NCI-H2029 treated with DMSO at 0.1 percent for 48 hours (cell line): ENCODE measurements at regions not wholly inside any gene's neighbourhood (a gene's known extent, or its start where the extent isn't known, plus 50 kb on each side); places are given as distances from the start of the nearest gene placed in this dataset.
"Not testable (repeated sequence)": the region's sequence is repeated elsewhere in the genome, so short reads cannot be mapped to it uniquely, and the experiment has no call there.

Experiments
- DNase-seq: peaks from one replicate; lab custom pipeline; 2025; lab: John Stamatoyannopoulos, UW

DNA sequence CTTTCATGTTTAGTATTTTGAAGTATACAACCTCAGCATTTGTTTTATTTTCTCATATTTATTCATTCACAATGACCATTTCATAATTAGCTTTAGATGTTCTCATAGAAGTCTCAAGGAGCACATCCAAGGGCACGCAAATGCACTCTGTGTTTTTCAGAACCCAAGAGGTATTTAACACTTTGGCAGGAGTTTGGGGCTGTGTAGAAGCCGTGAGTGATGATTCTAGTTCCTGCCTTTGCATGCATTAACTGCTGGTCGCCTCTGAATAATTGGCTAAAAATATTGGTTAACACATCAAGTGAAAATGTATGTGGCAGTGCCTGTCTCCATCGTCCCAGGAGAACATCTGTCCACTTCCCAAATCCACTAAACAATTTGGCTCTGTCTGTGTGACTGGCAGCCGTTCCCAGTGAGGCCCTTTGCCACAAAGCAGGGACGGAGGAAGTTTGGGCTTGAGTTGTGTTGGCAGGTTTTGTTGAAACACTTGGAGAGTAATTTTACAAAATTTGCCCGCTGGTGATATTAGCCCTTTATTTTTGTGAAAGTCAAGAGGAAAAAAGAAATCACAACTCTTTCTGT, 730.7 kb upstream of the SLIT2 start:
- no peak for DNase-seq

DNA sequence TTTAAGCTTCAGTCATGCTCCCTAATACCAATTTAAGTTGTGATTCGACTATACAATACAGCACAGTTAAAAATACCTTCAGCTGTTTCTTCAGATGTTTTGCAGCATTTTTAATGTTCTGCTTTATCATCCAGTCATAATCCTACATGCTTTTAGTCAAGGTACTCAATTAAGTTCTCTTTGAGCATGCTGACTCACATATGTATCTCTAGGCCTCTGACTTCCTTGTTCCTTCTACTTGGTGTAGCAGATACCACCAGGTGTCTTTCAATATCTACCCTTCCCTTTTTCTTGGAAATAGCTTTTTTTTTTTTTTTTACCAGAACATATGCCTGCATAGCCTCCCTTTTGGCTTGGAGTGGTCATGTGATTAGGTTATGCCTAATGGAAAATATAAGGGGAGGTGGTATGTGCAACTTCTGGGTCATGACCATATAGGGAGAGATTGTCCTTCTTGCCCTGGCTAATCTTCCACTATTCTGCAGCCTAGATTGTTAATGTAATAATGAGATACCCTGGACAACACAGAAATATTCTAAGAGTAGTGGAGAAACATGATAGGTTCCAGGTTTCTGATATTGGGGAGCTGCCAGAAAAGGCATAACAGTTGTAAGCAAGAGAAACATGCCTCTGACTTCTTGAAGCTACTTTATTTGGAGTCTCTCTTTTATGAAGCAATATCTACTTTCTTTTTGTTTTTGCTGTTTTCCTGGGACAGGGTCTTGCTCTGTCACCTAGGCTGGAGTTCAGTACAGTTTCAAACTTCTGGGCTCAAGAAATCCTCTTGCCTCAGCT, 737.2 kb upstream of the SLIT2 start:
- no peak for DNase-seq

DNA sequence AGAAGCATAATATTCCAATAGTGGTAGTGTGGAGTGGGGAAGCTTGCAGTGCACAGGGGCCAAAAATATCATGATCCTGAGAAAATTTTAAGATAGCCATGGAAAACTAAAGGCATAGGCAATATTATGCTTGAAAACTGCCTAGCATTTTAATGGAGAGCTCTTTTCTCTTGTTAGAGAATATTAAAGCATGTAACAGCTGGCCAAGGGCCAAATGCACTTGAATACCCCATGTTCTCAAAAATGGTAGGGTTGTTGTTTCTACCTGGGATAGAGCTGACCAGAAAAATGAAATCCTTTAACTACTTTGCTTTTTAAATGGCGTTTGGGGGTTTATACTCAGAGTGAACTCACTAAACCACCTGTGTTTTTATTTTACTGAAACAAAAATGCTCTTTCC, 739.6 kb upstream of the SLIT2 start:
- DNase-seq = no peak

DNA sequence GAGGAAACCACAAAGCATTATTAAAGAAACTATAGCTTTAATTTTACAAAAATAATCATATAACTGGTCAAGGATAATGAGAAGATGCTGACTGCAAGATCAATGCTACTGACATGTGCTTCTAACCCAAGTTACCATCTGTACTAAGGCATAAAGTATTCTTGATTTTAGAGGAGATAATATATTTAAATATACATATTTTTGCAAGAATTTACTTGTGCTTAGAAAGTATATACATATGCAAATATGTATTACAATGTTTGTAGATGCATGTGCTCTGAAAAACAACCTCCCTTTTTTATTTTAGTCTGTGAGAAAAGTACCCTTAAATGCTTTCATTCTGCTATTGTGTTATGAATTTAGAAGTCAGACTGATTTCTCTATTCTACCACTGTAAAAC, 740.7 kb upstream of the SLIT2 start:
- no peak for DNase-seq

DNA sequence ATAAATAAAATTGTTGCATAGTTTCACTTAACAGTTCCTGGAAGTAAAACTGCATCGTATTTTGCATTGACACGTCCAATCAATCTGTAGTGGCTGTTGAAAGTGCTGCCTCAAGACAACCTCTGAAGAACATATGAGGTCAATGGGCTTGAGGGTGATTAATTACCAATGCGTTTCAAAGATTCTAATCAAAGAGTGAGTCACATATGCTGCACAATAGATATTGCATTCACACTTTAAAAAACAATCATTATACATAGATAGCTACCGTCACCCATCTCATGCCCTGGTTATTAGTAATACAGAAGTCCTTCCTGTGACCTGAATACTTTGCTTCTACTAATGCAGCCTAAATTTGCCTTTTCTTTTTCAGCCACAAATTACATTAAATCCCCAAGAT, 743.3 kb upstream of the SLIT2 start:
- no peak for DNase-seq

DNA sequence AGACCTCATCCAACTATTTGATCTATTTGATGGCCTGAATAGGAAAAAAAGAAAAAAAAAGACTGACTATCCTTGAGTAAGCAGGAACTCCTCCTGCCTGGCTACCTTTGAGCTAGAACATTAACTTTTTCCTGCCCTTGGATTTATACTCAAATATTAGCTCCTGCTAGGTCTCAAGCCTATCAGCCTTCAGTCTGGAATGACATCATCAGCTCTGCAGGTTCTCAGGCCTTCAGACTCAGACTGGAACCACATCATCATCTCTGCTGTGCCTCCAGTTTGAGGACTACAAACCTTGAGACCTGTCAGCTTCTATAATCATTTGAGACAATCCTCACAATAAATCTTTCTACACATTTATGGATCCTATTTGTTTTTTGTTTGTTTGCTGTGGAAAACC, 754.0 kb upstream of the SLIT2 start:
- no peak for DNase-seq

DNA sequence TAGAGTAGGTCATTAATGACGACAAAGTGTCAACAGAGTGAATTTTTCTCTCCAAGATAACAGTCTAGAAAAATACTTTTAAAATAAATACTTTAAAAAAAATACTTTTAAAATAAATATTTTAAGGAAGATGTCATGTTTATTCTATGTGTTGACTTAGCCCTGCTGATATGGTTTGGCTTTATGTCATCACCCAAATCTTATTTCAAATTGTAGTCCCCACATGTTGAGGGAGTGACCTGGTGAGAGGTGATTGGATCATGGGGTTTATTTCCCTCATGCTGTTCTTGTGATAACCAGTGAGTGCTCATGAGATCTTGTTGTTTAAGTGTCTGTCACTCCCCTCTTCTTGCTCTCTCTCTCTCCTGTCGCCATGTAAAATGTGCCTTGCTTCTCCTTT, 754.9 kb upstream of the SLIT2 start:
- no peak for DNase-seq

DNA sequence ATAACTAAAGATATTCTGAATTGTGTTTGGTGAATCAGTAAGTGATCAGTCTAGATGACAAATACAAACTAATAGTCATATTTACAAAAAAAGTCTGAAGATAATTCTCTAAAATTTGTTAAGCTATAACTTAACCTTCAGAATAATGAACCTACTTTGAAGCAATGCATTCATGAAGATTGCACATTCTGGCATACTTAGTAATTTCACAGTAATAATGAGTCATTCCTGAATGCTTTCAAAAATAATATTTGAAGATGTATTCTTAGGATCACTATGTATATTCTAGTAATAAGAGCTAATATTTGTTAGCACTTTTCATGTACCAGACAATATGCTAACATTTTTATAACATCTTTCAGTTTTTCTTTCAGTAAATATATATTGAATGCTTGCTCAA, 756.7 kb upstream of the SLIT2 start:
- no peak for DNase-seq

DNA sequence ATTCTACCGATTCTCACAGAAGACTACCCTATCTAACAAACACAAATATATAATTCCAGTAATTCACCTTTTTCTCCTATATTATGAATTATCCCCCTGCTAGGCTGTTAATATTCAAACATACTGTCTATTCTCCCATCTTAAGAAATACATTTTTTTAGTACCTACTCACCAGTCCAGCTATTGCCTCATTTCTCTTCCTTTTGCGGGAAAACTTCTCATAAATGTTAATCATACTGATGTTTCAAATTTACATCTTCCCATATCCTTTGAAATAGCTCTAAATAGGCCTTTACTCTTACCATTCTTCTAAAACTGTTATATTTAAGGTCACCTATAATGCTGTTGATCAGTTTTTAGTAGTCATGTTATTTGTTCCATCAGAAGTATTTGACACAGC, 759.1 kb upstream of the SLIT2 start:
- DNase-seq = no peak

DNA sequence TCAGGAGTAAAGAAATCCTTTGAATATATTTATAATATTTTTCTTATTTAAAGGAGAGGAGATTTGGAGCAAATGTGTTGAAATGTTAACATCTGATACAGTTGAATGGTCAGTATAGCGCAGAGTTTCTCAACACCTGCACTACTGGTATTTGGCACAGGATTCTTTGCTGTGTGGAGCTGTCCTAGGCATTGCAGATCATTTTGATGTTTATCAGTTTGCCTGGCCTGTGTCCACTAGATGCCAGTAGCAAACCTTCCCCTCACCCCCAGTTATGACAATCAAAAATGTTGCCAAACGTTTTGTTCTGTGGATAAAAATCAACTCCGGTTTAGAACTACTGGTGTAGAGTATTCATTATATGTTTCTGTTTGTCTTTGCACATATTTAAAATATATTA, 765.3 kb upstream of the SLIT2 start:
- DNase-seq = no peak

DNA sequence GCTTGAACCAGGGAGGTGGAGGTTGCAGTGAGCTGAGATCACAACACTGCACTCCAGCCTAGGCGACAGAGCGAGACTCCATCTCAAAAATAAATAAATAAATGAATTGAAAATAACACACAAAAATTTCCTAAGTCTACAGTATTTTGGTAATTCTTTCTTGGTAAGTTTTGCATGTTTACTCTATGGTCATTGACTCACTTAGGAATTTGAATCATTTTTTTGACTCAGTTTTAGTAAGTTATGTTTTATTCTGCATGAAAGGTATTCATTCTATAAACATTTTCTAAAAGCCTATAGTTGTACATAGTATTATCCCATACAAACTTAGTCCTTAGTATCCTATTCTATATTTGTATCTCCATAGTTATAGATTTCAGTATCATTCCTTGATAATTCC, 772.9 kb upstream of the SLIT2 start:
- DNase-seq = no peak

DNA sequence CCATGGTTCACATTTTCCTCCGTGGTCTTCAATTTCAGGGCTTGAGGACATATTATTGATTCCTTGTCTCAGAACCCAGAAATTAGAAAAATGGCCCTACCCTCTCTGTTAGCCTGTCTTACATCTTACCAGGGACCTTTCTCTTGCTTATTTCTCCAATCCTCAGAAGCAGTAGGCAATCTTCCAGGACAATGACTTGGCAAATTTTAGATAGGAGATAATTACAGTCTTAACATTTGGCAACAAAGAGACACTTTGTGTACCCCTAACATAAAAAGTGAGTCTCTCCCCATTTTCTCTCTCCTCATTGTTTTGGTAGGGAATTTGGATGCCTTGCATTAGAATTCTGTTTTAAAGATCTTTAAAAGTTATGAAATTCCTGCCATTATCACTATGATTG, 778.1 kb upstream of the SLIT2 start:
- DNase-seq = no peak

DNA sequence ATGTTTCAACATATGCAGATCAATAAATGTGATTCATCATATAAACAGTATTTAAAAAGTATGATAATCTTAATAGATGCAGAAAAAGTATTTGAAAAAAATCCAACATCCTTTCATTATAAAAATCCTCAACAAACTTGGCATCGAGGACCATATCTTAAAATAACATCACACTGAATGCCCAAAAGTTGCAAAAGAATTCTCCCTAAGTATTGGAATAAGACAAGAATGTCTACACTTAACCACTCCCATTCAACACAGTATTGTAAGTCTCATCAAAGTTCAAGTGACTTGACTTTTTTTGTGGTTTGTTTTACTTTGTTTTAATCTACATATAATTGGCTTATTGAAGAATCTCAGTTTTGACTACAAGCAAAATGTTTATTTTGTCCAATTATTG, 779.0 kb upstream of the SLIT2 start:
- no peak for DNase-seq

DNA sequence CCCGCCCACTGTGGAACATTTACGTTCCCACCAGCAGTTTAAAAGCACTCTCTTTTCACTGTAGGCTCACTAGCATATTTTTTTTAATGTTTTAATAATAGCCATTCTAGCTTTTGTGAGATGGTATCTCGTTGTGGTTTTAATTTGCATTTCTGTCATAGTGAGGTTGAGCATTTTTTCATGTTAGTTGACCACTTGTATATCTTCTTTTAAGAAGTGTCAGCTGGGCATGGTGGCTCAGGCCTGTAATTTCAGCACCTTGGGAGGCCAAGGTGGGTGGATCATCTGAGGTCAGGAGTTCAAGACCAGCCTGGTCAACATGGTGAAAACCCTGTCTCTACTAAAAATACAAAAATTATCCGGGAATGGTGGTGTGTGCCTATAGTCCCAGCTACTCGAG, 781.7 kb upstream of the SLIT2 start:
- DNase-seq = not testable (repeated sequence)

DNA sequence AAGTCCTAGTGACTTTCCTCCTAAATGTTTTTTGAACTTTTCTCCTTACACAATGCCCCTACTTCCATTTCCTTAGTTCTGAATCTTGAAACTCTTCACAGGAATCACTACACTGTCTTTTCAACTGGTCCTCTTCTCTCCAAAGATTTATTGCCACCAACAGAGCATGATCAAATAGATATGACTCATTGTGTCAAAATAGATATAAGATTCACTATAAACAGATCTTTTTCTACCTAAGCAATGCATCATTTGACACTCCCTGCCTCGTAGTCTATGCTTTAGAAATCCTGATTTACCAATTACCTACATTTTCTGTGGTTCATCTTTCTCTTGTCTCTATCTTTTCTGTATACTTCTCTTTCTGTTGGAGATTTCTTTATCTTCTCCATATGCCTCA, 789.6 kb upstream of the SLIT2 start:
- no peak for DNase-seq

DNA sequence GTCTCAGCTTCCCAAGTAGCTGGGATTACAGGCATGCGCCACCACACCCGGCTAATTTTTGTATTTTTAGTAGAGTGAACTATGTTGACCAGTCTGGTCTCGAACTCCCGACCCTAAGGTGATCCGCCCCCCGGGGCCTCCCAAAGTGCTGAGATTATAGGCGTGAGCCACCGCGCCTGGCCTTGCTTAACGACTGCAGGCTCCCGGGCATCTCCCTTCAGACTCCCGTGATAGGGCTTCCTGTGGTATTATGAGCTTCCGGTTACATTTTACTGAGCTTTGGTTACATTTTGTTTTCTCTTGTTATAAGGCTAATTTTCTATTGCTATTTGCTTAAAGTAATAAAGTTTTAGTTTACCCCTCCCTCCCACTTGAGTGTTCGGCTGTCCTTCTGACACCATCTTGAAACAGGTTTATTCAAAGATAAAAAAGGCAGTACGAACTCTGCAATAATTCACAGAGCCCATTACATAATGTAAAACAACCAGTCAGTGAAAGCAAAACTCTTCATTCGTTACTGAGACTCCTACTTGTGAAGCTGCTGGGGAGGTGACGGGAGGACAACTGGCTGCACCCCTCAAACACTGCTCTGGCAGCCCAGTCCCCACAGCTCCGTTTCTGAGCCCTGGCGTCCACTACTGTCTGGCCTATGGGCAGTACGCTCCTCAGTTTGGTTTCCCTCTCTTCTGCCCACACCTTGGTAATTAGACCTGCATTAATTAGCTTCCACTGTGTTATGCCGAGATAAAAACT, 795.7 kb upstream of the SLIT2 start:
- DNase-seq = peak; percentile 62

DNA sequence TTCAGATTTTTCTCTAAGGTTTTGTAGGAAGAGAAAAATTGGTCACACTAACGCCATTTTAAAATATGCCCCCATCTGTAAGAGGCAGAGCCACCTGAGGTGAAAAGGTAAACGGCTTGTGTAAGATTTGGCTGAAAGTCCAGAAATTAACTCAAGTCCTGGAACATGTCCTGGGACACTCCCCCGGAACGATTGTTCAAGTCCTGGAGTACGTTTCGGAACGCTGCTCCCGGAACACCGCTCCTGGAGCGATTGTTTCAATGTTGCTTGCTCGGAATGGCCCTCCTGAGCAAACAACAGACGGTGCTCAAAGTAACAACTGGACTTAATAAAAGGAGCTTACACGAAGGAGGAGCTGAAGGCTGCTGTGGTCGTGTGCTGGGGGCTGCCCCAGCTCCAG, 796.5 kb upstream of the SLIT2 start:
- peak; percentile 5 for DNase-seq

DNA sequence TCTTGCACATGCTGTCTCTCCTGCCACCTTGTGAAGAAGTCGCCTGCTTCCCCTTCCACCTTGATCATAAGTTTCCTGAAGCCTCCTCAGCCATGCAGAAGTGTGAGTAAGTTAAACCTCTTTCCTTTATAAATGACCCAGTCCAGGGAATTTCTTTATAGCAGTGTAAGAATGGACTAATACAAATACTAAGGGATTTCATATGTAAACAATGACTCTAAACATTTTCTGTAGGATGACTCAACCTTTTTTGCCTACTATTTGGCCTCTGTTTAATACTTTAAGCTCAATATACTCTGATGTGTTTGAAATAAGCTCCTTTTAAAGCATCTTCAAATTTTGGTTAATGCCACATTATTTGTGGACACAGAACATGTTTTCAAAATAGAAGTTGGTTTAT, 813.5 kb upstream of the SLIT2 start:
- no peak for DNase-seq

DNA sequence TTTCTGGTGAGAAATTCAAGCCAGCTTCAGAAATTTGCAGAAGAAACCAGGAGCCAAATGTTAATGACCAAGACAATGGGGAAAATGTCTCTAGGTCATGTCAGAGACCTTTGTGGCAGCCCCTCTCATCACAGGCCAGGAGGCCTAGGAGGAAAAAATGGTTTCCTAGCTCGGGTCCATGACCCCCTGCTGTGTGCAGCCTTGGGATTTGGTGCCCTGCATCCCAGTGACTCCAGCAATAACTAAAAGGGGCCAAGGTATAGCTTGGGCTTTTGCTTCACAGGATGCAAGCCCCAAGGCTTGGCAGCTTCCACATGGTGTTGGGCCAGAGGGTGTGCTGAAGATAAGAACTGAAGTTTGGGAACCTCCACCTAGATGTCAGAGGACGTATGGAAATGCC, 814.7 kb upstream of the SLIT2 start:
- DNase-seq = no peak

DNA sequence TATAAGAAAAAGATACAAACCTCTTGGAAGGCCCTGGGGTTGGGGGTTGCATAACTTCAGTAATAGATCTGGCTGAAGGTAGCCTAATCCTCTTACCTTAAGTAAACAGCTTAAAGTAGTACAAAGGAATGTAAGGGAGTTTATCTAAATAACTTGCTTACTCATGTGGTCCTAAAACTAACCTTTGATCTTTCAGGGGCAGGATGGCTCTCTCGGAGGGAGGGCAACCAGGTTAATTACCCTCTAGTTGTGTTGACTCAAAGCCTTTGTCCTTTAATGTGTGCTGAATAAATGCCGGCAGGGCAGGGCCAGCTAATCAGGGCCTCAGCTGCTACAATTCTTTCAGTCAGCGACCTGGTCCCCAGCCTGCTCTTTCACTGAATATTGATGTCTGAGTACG, 822.0 kb upstream of the SLIT2 start:
- no peak for DNase-seq

DNA sequence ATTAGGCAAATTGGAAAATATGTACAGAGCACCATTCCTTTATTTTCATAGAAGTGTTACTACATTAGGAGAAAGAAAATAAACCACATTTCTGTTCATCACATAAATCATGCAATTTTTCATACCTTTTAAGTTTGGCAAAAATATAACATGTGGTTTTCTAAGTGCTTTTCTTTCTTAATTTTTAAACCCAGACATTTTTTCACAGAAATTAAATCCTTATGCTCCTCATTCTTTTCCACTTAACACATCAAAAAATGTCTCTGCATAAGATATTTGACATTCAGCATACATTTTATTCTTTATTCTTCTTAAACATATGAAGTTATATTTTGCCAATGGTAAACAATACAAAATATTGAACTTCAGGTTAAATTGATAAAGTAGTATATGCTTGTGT, 826.6 kb upstream of the SLIT2 start:
- DNase-seq = no peak

DNA sequence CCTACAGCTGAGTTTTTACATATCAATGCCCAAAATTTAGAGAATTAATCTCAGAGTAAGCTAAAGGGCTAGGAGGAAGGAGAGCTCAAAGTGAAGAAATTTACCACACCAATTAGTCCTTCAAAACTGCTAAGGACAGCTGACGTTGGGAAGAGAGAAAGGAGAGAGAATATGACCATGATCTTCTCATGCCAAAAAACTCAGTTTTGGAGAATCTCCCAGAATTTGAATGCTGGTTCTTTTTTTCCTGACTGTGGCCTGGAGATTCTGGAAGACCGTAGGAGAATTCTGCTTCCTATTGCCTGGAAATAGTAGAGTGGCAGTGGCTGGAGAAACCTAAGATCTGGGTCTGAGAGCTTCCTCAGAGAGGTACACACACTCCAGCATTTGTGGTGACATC, 834.4 kb upstream of the SLIT2 start:
- DNase-seq = no peak

DNA sequence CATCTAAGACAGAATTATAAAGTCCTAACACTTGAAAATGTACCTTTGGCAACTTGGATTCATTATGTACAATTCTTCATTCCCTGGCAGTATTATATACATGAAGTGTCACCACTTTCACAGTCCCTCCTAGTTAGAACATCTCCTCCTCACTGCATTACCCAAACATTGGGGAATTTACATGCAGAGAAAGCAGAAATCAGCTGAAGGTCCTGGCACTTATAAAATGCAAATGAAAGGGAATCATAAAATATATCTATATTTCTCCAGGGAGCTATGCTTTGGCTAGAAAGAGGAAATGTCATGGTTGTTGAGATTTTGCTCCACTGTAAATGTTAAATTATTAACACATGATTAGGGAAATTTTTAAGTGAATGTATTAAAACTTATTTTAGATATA, 835.6 kb upstream of the SLIT2 start:
- DNase-seq = no peak

DNA sequence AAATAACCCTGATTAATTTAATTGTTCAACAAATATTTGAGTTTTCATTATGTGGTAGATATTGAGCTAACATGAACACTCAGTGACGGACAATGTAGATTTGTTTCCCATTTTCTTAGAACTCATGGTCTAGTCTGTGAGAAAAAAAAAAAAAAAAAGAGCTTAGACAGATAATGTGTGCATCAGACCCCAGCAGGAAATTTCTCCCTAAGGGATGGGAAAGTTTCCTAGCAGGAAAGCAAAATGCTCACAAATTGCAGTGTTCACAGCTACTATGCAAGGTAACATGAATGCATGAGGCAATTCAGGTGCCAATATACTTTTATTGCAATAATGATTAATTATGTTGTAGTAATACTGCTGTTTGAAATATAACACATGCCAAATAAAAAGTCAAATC, 843.2 kb upstream of the SLIT2 start:
- DNase-seq = no peak
